Umbilical cord (tissue), 1 donor: ENCODE measurements at regions not wholly inside any gene's neighbourhood (a gene's known extent, or its start where the extent isn't known, plus 50 kb on each side); places are given as distances from the start of the nearest gene placed in this dataset.
"Not testable (repeated sequence)": the region's sequence is repeated elsewhere in the genome, so short reads cannot be mapped to it uniquely, and the experiment has no call there.

ENCODE experiments used
- DNase-seq: peaks from one replicate; pipeline ENCODE4 v3.0.0-alpha.2; 2015; ENCODE audit warnings: low spot score

GRCh38 chr9:1918108-1918507, 97.0 kb upstream of the SMARCA2 start:
- no peak for DNase-seq

GRCh38 chr9:1918622-1919021, 96.5 kb upstream of the SMARCA2 start:
- DNase-seq = no peak

- DNase-seq = no peak
These were observed 95.9 kb upstream of the SMARCA2 start for GRCh38 chr9:1919229-1919628.

GRCh38 chr9:1920386-1920785, 94.8 kb upstream of the SMARCA2 start:
- no peak for DNase-seq

- no peak for DNase-seq
These were observed 93.1 kb upstream of the SMARCA2 start for GRCh38 chr9:1922026-1922425.

GRCh38 chr9:1927546-1927945, 87.6 kb upstream of the SMARCA2 start:
- DNase-seq = no peak

- no peak for DNase-seq
These were observed 86.0 kb upstream of the SMARCA2 start for GRCh38 chr9:1929134-1929533.

GRCh38 chr9:1929722-1930244, 85.4 kb upstream of the SMARCA2 start:
- DNase-seq = no peak

GRCh38 chr9:1930245-1930736, 84.9 kb upstream of the SMARCA2 start:
- not testable (repeated sequence) for DNase-seq

- no peak for DNase-seq
These were observed 77.0 kb upstream of the SMARCA2 start for GRCh38 chr9:1938135-1938534.

- DNase-seq = no peak
These were observed 76.4 kb upstream of the SMARCA2 start for GRCh38 chr9:1938675-1939170.

GRCh38 chr9:1939466-1939865, 75.7 kb upstream of the SMARCA2 start:
- no peak for DNase-seq

GRCh38 chr9:1939926-1940368, 75.2 kb upstream of the SMARCA2 start:
- DNase-seq = peak; percentile 16

GRCh38 chr9:1941989-1942388, 73.2 kb upstream of the SMARCA2 start:
- no peak for DNase-seq

- no peak for DNase-seq
These were observed 68.4 kb upstream of the SMARCA2 start for GRCh38 chr9:1946526-1947283.

- no peak for DNase-seq
These were observed 67.7 kb upstream of the SMARCA2 start for GRCh38 chr9:1947438-1947837.

- no peak for DNase-seq
These were observed 66.6 kb upstream of the SMARCA2 start for GRCh38 chr9:1948541-1948940.

- no peak for DNase-seq
These were observed 63.7 kb upstream of the SMARCA2 start for GRCh38 chr9:1951446-1951845.

- DNase-seq = no peak
These were observed 63.1 kb upstream of the SMARCA2 start for GRCh38 chr9:1952001-1952400.

GRCh38 chr9:1954238-1954637, 60.9 kb upstream of the SMARCA2 start:
- DNase-seq = no peak

- no peak for DNase-seq
These were observed 58.2 kb upstream of the SMARCA2 start for GRCh38 chr9:1956958-1957357.

- no peak for DNase-seq
These were observed 57.3 kb upstream of the SMARCA2 start for GRCh38 chr9:1957856-1958255.

GRCh38 chr9:1959371-1959770, 55.8 kb upstream of the SMARCA2 start:
- DNase-seq = no peak
